Dendritic cell treated with granulocyte-macrophage colony-stimulating factor and Interleukin-4, amounts not matched to agents 40 ng/mL and 50 ng/mL, for 4 days (primary cell): ENCODE measurements at regions not wholly inside any gene's neighbourhood (a gene's known extent, or its start where the extent isn't known, plus 50 kb on each side); places are given as distances from the start of the nearest gene placed in this dataset.

Experiments
- H3K27ac Mint-ChIP-seq: one replicate; pipeline ENCODE4 v1.8.0; 2022; ENCODE audit warnings: mild to moderate bottlenecking, mixed read lengths
- H3K27me3 Mint-ChIP-seq: one replicate; pipeline ENCODE4 v1.8.0; 2022; ENCODE audit warnings: mild to moderate bottlenecking, mixed read lengths
- H3K36me3 Mint-ChIP-seq: one replicate; pipeline ENCODE4 v1.8.0; 2022; ENCODE audit warnings: low read depth, mixed read lengths
- H3K4me1 Mint-ChIP-seq: one replicate; pipeline ENCODE4 v1.8.0; 2022; ENCODE audit warnings: low read depth, mixed read lengths
- H3K4me3 Mint-ChIP-seq: one replicate; pipeline ENCODE4 v1.8.0; 2022; ENCODE audit warnings: mild to moderate bottlenecking, moderate library complexity, mixed read lengths
- H3K9me3 Mint-ChIP-seq: one replicate; pipeline ENCODE4 v1.8.0; 2022; ENCODE audit warnings: mixed read lengths
- intact Hi-C: fragments of 100-400 bp; cut with micrococcal nuclease; formaldehyde crosslinking; loops from one replicate; pipeline ENCODE4 v1.15.0; 2022

- no peaks in the 10 kb centered on the region for H3K9me3 Mint-ChIP-seq
- no peak overlapping the region for H3K27ac Mint-ChIP-seq
- no peaks in the 10 kb centered on the region for H3K27me3 Mint-ChIP-seq
- H3K36me3 Mint-ChIP-seq, result no peaks in the 10 kb centered on the region
- peaks cover 5% of the 10 kb centered on the region for H3K4me1 Mint-ChIP-seq
- H3K4me3 Mint-ChIP-seq, result no peak overlapping the region
- intact Hi-C loops, result no loop called here
These were observed 310.3 kb downstream of the CDH26 start for GRCh38 chr20:60268491-60268890.

DNA sequence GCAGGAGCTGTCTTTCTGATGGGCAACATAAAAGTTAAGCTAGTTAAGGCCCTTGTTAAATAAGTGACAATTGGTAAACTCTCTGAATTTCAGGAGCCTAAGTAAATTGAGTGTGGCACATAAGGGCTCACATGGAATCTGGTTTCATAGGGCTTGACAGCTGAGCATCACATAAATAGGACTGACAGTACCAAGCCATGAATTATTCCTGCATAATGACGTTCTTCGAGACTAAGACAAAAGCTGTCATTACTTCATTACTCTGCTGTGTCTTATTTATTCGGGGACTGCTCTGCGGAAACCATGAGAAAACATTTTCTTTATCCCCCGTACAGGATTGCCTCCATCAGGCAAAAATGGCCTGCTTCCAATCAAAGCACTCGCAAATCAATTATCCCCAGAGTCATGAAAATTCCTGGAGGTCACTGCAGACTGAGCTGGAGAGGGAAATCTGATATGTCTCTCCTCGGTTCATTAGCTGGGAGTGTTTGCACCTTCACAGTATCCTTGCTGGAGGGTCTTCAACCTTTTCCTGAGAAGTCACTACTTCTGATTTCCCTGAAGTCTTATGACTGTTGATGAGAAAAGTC is 311.4 kb downstream of the CDH26 start:
- Mint-ChIP-seq H3K4me1 (peaks cover 5% of the 10 kb centered on the region), H3K4me3 (no peak overlapping the region), H3K9me3 (no peaks in the 10 kb centered on the region), H3K27me3 (no peaks in the 10 kb centered on the region), H3K36me3 (no peaks in the 10 kb centered on the region), H3K27ac (no peak overlapping the region)
- intact Hi-C loops, result no loop called here

- H3K4me3 Mint-ChIP-seq, result no peak overlapping the region
- peaks cover 5% of the 10 kb centered on the region for H3K4me1 Mint-ChIP-seq
- H3K27ac Mint-ChIP-seq, result no peak overlapping the region
- intact Hi-C loops, result no loop called here
- no peaks in the 10 kb centered on the region for H3K36me3 Mint-ChIP-seq
- no peaks in the 10 kb centered on the region for H3K27me3 Mint-ChIP-seq
- H3K9me3 Mint-ChIP-seq, result no peaks in the 10 kb centered on the region
These were observed 312.1 kb downstream of the CDH26 start for GRCh38 chr20:60270341-60270740.

DNA sequence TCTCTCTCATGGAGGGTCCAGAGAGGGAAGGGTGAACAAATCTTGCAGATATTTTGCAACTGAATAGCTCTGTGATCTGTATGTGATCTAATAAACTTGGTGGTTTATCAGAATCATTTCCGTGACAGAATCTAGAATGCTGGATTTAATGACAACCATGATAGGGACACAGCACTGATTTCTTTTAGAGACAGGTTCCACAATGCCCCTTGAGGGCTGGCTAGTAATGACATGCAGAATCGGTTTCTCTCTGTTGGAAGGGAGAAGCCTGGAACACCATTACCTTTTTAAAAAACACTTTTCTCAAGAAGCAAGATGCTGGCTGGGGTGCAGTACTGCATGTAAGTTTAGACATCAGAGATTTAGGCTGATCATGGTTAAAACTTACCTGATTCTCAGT is 313.4 kb downstream of the CDH26 start:
- H3K4me1 Mint-ChIP-seq, result no peaks in the 10 kb centered on the region
- H3K36me3 Mint-ChIP-seq, result no peaks in the 10 kb centered on the region
- no peak overlapping the region for H3K4me3 Mint-ChIP-seq

GRCh38 chr20:60272790-60273189 is 314.6 kb downstream of the CDH26 start:
- Mint-ChIP-seq H3K36me3 (no peaks in the 10 kb centered on the region), H3K27ac (no peak overlapping the region), H3K4me3 (no peak overlapping the region), H3K9me3 (no peaks in the 10 kb centered on the region), H3K27me3 (no peaks in the 10 kb centered on the region), H3K4me1 (no peaks in the 10 kb centered on the region)
- intact Hi-C loops, result no loop called here

More for the DNA sequence above, 313.4 kb downstream of the CDH26 start:
- Mint-ChIP-seq H3K9me3 (no peaks in the 10 kb centered on the region), H3K27me3 (no peaks in the 10 kb centered on the region), H3K27ac (no peak overlapping the region)
- intact Hi-C loops, result no loop called here

DNA sequence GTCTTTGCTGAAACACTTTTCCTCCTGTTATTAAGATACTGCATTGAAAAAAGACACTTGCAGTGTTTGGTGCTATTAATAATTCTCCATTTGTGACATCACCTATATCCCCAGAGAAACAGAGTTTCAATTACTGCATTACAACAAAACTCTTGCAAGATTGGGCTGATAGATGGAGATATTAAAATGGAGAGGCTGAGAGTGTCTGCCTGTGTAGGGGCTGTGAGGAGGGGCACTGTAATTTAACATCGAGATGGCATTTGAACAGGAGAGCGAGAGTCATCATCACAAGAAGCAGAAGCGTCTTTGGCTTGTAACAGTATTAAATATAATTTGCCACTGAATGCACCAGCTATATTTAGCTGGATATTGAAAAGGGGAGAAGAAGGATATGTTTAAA is 316.5 kb downstream of the CDH26 start:
- no peaks in the 10 kb centered on the region for H3K36me3 Mint-ChIP-seq
- H3K4me1 Mint-ChIP-seq, result no peaks in the 10 kb centered on the region
- no peaks in the 10 kb centered on the region for H3K27me3 Mint-ChIP-seq
- no peak overlapping the region for H3K27ac Mint-ChIP-seq
- H3K9me3 Mint-ChIP-seq, result no peaks in the 10 kb centered on the region
- H3K4me3 Mint-ChIP-seq, result no peak overlapping the region
- intact Hi-C loops, result no loop called here

DNA sequence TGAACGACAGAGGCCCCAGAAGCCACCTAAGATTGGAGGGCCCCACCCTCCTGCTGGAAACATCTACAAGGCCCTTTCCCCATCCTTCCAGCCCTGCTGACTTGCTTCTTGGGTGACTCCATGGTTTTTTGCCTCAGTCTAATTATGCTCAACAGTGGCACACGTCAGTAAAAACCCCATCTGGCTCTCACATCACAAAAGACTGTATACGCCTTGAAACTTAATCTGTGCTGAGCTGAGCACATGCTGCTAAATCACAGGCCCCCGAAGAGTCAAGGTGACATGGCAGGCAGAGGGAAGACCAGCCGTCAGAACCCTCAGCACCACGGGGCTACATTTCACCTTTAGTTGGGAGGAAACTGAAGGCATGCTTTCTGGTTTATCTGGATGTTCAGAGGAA is 323.1 kb downstream of the CDH26 start:
- Mint-ChIP-seq H3K36me3 (no peaks in the 10 kb centered on the region), H3K9me3 (peaks cover 36% of the 10 kb centered on the region), H3K4me1 (no peaks in the 10 kb centered on the region), H3K27me3 (no peaks in the 10 kb centered on the region), H3K4me3 (no peak overlapping the region), H3K27ac (no peak overlapping the region)
- intact Hi-C loops, result no loop called here

DNA sequence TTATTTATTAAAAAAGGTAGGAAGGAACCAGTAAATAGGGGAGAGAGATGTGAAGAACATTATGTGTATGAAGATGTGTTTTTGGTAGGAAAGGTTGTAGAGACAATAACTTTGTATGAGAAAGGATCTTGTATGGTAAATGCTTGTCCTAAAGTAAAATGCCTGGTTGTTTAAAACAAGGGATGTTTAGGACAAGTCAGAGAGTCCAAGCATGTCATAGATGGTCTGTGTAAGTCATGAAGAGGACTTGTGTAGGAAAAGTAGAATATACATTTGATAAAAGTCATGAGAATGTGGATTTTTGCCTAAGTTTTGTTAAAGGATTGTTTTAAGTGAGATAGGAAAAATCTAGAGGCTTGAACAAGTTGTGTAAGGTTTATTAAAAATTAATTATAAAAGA is 325.1 kb downstream of the CDH26 start:
- no peaks in the 10 kb centered on the region for H3K4me1 Mint-ChIP-seq
- intact Hi-C loops, result no loop called here
- H3K9me3 Mint-ChIP-seq, result peaks cover 50% of the 10 kb centered on the region
- no peaks in the 10 kb centered on the region for H3K36me3 Mint-ChIP-seq
- no peak overlapping the region for H3K27ac Mint-ChIP-seq
- no peaks in the 10 kb centered on the region for H3K27me3 Mint-ChIP-seq
- H3K4me3 Mint-ChIP-seq, result no peak overlapping the region

DNA sequence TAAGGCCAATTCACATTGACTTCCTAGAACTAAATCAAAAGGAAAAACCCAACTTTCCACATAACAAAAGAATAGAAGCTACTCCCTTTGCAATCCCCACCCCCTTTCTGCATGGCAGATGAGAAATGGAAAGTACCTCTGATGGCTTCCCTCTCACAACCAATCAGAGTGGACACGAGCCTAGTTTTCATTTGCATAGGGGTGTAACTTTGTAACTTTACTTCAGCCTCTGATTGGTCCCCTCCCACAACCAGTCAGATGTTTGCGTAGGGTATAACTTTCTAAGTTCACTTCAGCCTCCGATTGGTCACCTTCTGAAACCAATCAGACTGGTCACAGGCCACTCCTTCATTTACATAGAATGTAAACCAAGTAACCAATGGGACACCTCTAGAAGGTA is 328.5 kb downstream of the CDH26 start:
- peaks cover 73% of the 10 kb centered on the region for H3K9me3 Mint-ChIP-seq
- no peaks in the 10 kb centered on the region for H3K4me1 Mint-ChIP-seq
- H3K4me3 Mint-ChIP-seq, result no peak overlapping the region
- H3K27ac Mint-ChIP-seq, result no peak overlapping the region
- H3K36me3 Mint-ChIP-seq, result no peaks in the 10 kb centered on the region
- intact Hi-C loops, result no loop called here
- no peaks in the 10 kb centered on the region for H3K27me3 Mint-ChIP-seq

GRCh38 chr20:60288945-60289344 is 330.7 kb downstream of the CDH26 start:
- Mint-ChIP-seq H3K4me3 (no peak overlapping the region), H3K27ac (no peak overlapping the region), H3K27me3 (no peaks in the 10 kb centered on the region), H3K9me3 (peaks cover 68% of the 10 kb centered on the region), H3K36me3 (no peaks in the 10 kb centered on the region), H3K4me1 (no peaks in the 10 kb centered on the region)
- intact Hi-C loops, result no loop called here

GRCh38 chr20:60292001-60292520 is 333.8 kb downstream of the CDH26 start:
- no peaks in the 10 kb centered on the region for H3K4me1 Mint-ChIP-seq
- H3K4me3 Mint-ChIP-seq, result no peak overlapping the region
- H3K27me3 Mint-ChIP-seq, result no peaks in the 10 kb centered on the region
- intact Hi-C loops, result no loop called here
- peaks cover 53% of the 10 kb centered on the region for H3K9me3 Mint-ChIP-seq
- H3K27ac Mint-ChIP-seq, result no peak overlapping the region
- H3K36me3 Mint-ChIP-seq, result no peaks in the 10 kb centered on the region

DNA sequence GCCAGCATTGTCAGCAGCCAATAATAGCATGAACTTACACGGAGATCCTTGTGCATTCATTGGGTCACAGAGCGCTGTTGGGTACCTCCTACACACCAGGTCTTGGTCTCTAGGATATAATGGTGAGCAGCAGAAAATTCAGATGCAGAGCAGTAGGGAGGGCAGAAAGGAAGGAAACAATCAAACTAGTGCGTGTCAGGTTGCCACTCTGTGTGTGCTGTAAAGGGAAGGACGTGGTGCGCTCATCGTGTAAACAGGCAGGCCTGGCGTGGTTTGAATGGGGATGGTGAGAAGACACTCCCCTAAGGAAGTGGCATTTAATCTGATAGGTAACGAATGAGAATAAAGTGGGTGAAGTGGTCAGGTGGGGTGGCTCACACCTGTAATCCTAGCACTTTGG is 336.4 kb downstream of the CDH26 start:
- Mint-ChIP-seq H3K4me1 (no peaks in the 10 kb centered on the region), H3K9me3 (peaks cover 33% of the 10 kb centered on the region), H3K27me3 (no peaks in the 10 kb centered on the region), H3K27ac (no peak overlapping the region), H3K4me3 (no peak overlapping the region), H3K36me3 (no peaks in the 10 kb centered on the region)
- intact Hi-C loops, result no loop called here

DNA sequence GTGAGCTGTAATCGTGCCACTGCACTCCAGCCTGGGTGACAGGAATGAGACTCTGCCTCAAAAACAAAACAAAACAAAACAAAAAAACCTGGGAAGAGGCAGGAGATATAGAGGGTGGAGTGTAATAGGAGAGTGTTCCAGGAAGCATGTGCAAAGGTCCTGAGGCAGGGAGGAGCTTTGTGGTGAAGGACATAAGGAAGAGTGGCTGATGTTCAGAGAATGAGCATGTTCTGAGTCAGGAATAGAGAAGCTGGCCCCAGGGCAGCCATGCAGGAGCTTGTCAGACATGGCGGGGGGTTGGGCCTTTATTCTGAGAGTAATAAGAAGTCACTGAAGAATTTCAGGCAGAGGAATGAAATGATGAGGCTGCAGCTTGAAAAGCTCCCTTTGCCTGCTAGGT is 337.0 kb downstream of the CDH26 start:
- no peaks in the 10 kb centered on the region for H3K4me1 Mint-ChIP-seq
- H3K4me3 Mint-ChIP-seq, result no peak overlapping the region
- intact Hi-C loops, result no loop called here
- no peaks in the 10 kb centered on the region for H3K36me3 Mint-ChIP-seq
- H3K27me3 Mint-ChIP-seq, result no peaks in the 10 kb centered on the region
- H3K27ac Mint-ChIP-seq, result no peak overlapping the region
- H3K9me3 Mint-ChIP-seq, result peaks cover 27% of the 10 kb centered on the region

DNA sequence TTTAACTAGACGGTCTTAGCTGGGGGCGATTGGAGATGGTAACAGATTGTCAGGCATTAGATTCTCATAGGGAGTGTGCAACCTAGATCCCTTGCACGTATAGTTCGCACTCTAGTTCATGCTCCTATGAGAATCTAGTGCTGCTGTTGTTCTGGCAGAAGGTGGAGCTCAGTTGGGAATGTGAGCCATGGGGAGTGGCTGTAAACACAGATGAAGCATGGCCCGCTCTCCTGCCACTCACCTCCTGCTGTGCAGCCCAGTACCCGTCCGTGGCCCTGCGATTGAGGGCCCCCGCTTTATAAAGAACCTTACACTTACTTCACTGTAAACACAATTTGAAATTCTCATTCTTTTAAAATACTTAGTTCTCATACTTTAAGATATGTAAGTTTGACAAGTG is 339.4 kb downstream of the CDH26 start:
- no peaks in the 10 kb centered on the region for H3K36me3 Mint-ChIP-seq
- H3K4me3 Mint-ChIP-seq, result no peak overlapping the region
- intact Hi-C loops, result no loop called here
- no peak overlapping the region for H3K27ac Mint-ChIP-seq
- H3K27me3 Mint-ChIP-seq, result no peaks in the 10 kb centered on the region
- peaks cover 3% of the 10 kb centered on the region for H3K9me3 Mint-ChIP-seq
- no peaks in the 10 kb centered on the region for H3K4me1 Mint-ChIP-seq

DNA sequence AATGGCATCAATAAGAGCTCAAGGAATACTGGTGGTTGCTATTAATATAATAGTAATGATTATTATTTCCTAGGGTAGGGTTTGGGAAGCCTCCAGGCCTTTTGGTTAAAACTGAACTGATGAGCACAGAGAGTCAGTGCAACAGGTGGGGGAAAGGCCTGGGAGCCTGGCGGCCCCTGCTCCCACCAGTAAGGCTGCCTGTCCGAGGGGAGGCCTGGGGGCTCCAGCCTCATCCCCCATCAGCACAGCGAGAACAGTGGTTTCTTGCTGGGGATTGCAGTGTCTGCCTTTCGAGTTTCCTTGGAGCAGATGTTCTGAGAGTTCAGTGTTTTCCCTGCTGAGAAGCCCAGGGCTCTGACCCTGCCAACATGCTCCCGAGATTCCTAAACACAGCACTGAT is 340.4 kb downstream of the CDH26 start:
- Mint-ChIP-seq H3K9me3 (no peaks in the 10 kb centered on the region), H3K27me3 (no peaks in the 10 kb centered on the region), H3K4me3 (no peak overlapping the region), H3K36me3 (no peaks in the 10 kb centered on the region), H3K4me1 (no peaks in the 10 kb centered on the region), H3K27ac (no peak overlapping the region)
- intact Hi-C loops, result no loop called here
